Endothelial cell (in vitro differentiated cells): ENCODE measurements at regions not wholly inside any gene's neighbourhood (a gene's known extent, or its start where the extent isn't known, plus 50 kb on each side); places are given as distances from the start of the nearest gene placed in this dataset.

Experiments used
- DNase-seq: peaks from one replicate; pipeline ENCODE4 v3.0.0; 2021; ENCODE audit warnings: low spot score
- H3K27ac Mint-ChIP-seq: one replicate; pipeline ENCODE4 v1.8.0; 2021; ENCODE audit warnings: mixed read lengths, inconsistent platforms; ENCODE audit not compliant: unreplicated experiment
- H3K27me3 Mint-ChIP-seq: one replicate; pipeline ENCODE4 v1.8.0; 2021; ENCODE audit warnings: mild to moderate bottlenecking, moderate library complexity, mixed read lengths, inconsistent platforms; ENCODE audit not compliant: unreplicated experiment
- H3K36me3 Mint-ChIP-seq: one replicate; pipeline ENCODE4 v1.8.0; 2021; ENCODE audit warnings: mild to moderate bottlenecking, low read depth, mixed read lengths, inconsistent platforms; ENCODE audit not compliant: unreplicated experiment
- H3K4me1 Mint-ChIP-seq: one replicate; pipeline ENCODE4 v1.8.0; 2021; ENCODE audit warnings: mild to moderate bottlenecking, mixed read lengths, inconsistent platforms; ENCODE audit not compliant: unreplicated experiment
- H3K4me3 Mint-ChIP-seq: one replicate; pipeline ENCODE4 v1.8.0; 2021; ENCODE audit warnings: mild to moderate bottlenecking, mixed read lengths, inconsistent platforms; ENCODE audit not compliant: unreplicated experiment
- H3K9me3 Mint-ChIP-seq: one replicate; pipeline ENCODE4 v1.8.0; 2021; ENCODE audit warnings: mixed read lengths, inconsistent platforms; ENCODE audit not compliant: unreplicated experiment
- CTCF ChIP-seq: fragments of 200-600 bp; sonication (generic); IDR thresholded peaks from one replicate; pipeline ENCODE4 v1.5.0; 2021; ENCODE audit warnings: antibody characterized with exemption; ENCODE audit not compliant: unreplicated experiment

- no peaks in the 10 kb centered on the region for H3K9me3 Mint-ChIP-seq
- TF ChIP-seq CTCF: no peak
These were observed 392.3 kb upstream of the ADGRL2 start for GRCh38 chr1:81408419-81408818.

GRCh38 chr1:81407000-81407821 lies 393.5 kb upstream of the ADGRL2 start:
- H3K27me3 Mint-ChIP-seq: no peaks in the 10 kb centered on the region
- TF ChIP-seq CTCF: no peak
- H3K9me3 Mint-ChIP-seq: no peaks in the 10 kb centered on the region
- no peak overlapping the region for H3K27ac Mint-ChIP-seq
- no peak for DNase-seq
- H3K4me3 Mint-ChIP-seq: no peak overlapping the region
- H3K4me1 Mint-ChIP-seq: peaks cover 18% of the 10 kb centered on the region
- H3K36me3 Mint-ChIP-seq: no peaks in the 10 kb centered on the region

More at GRCh38 chr1:81408419-81408818, 392.3 kb upstream of the ADGRL2 start:
- Mint-ChIP-seq H3K4me1 (peaks cover 18% of the 10 kb centered on the region), H3K27me3 (no peaks in the 10 kb centered on the region), H3K4me3 (no peak overlapping the region), H3K27ac (no peak overlapping the region), H3K36me3 (no peaks in the 10 kb centered on the region)
- no peak for DNase-seq

GRCh38 chr1:81406292-81406999 lies 394.3 kb upstream of the ADGRL2 start:
- DNase-seq: no peak
- TF ChIP-seq CTCF: no peak
- H3K36me3 Mint-ChIP-seq: no peaks in the 10 kb centered on the region
- H3K4me1 Mint-ChIP-seq: peaks cover 18% of the 10 kb centered on the region
- no peak overlapping the region for H3K4me3 Mint-ChIP-seq
- no peaks in the 10 kb centered on the region for H3K27me3 Mint-ChIP-seq
- no peaks in the 10 kb centered on the region for H3K9me3 Mint-ChIP-seq
- no peak overlapping the region for H3K27ac Mint-ChIP-seq

GRCh38 chr1:81398041-81398440 lies 402.7 kb upstream of the ADGRL2 start:
- Mint-ChIP-seq H3K27me3 (peaks cover 6% of the 10 kb centered on the region), H3K36me3 (no peaks in the 10 kb centered on the region), H3K9me3 (no peaks in the 10 kb centered on the region), H3K27ac (no peak overlapping the region), H3K4me1 (peaks cover 4% of the 10 kb centered on the region), H3K4me3 (no peak overlapping the region)
- TF ChIP-seq CTCF: no peak
- no peak for DNase-seq
